ENCODE measurements at regions not wholly inside any gene's neighbourhood (a gene's known extent, or its start where the extent isn't known, plus 50 kb on each side); places are given as distances from the start of the nearest gene placed in this dataset.
"Not testable (repeated sequence)": the region's sequence is repeated elsewhere in the genome, so short reads cannot be mapped to it uniquely, and the experiment has no call there.

GRCh38 chr18:29359222-29359621 lies 1182.3 kb upstream of the CDH2 start:
- not testable (repeated sequence) for TF ChIP-seq TCF7L2 (IDR thresholded peaks at IDR 0.05; ENCODE audit: low read depth, low read length); REST (IDR thresholded peaks at IDR 0.05; ENCODE audit: insufficient read depth in 1 of 2, low read depth in 2 of 2, low read length in 1 of 2); POLR2AphosphoS5 (IDR thresholded peaks at IDR 0.05; ENCODE audit: low read depth, low read length); SIN3A (IDR thresholded peaks at IDR 0.05; ENCODE audit: borderline replicate concordance, insufficient read depth, low read depth, low read length)
- TF ChIP-seq, protein P1, sequence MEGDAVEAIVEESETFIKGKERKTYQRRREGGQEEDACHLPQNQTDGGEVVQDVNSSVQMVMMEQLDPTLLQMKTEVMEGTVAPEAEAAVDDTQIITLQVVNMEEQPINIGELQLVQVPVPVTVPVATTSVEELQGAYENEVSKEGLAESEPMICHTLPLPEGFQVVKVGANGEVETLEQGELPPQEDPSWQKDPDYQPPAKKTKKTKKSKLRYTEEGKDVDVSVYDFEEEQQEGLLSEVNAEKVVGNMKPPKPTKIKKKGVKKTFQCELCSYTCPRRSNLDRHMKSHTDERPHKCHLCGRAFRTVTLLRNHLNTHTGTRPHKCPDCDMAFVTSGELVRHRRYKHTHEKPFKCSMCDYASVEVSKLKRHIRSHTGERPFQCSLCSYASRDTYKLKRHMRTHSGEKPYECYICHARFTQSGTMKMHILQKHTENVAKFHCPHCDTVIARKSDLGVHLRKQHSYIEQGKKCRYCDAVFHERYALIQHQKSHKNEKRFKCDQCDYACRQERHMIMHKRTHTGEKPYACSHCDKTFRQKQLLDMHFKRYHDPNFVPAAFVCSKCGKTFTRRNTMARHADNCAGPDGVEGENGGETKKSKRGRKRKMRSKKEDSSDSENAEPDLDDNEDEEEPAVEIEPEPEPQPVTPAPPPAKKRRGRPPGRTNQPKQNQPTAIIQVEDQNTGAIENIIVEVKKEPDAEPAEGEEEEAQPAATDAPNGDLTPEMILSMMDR (IDR thresholded peaks at IDR 0.05) = not testable (repeated sequence)

Data from Panc1 (cell line).